ENCODE measurements at regions not wholly inside any gene's neighbourhood (a gene's known extent, or its start where the extent isn't known, plus 50 kb on each side); places are given as distances from the start of the nearest gene placed in this dataset.

DNA sequence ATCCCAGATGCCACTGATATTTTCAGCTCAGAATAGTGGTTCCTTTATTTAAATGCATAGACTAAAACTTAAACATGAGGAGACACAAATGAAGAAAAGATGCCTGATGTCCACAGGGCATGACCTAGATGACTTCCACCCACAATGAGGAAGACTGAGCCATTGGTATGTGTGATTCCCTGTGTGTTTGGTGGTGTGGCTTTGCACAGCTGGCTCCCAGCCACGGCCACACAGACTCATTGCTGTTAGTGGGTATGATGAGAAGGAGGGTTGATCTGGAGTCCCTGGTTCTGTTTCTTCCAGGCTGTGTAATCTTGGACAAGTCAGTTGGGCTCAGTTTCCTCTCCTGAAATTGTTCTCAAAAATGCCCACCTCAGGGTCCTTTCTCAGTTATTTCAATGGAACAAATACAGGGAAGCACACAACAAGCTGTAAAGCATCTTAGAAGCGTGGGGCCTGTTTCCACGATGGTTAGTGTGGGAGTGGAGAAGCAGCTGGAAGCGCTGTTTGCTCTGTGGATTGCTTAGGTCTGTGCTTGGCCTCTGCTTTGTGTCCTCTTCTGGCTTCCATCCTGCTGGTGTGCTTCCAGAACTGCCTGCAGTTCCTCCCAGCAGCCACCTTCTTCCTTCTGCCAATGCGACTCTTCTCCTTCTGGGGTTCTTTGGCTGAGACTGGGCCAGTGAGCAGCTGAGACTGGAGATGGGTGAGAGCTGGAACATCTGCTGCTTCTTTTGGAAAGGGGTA is 303.7 kb downstream of the BMPER start:
- 0% methylated on average over 5 of the region's 5 CpGs for WGBS (ENCODE audit: insufficient coverage, low coverage, missing lambda C conversion rate)
- no peak overlapping the region for H3K4me3 ChIP-seq
- ChIA-PET POLR2A (no interaction called here), CTCF (ENCODE audit: low intra/inter-chr PET ratio) (no interaction called here)
- H3K27ac ChIP-seq (ENCODE audit: extremely low read depth, low read depth, low read length), result no peak overlapping the region
- no peaks in the 10 kb centered on the region for H4K20me1 ChIP-seq (replicated peaks; ENCODE audit: control insufficient read depth, insufficient read depth, low read length)
- no peak overlapping the region for H3K9ac ChIP-seq (ENCODE audit: insufficient read depth in 1 of 2, low read depth in 2 of 2, low read length in 2 of 2)
- in situ Hi-C loops (cut with MboI) (no loop called here), intact Hi-C loops (cut with micrococcal nuclease) (no loop called here)
- no peak overlapping the region for H3K4me2 ChIP-seq (ENCODE audit: insufficient read depth, low read length)
- H3K36me3 ChIP-seq (ENCODE audit: control insufficient read depth, insufficient read depth, low read length), result no peaks in the 10 kb centered on the region
- H3K79me2 ChIP-seq (ENCODE audit: control insufficient read depth, insufficient read depth, low read length), result no peaks in the 10 kb centered on the region
- H2AFZ ChIP-seq (ENCODE audit: low read depth, low read length), result no peak overlapping the region
- H3K9me1 ChIP-seq (ENCODE audit: control insufficient read depth, insufficient read depth, low read length), result no peaks in the 10 kb centered on the region
- H3K27me3 ChIP-seq (ENCODE audit: control insufficient read depth in 2 of 2, insufficient read depth in 2 of 2, low read length in 2 of 2), result no peaks in the 10 kb centered on the region
- FAIRE-seq (no peak), DNase-seq (ENCODE audit: extremely low read depth in 1 of 4, low spot score in 3 of 4) (no peak), ATAC-seq (no peak)
- no peaks in the 10 kb centered on the region for H3K4me1 ChIP-seq (replicated peaks in 1 of 2; ENCODE audit: control insufficient read depth in 2 of 2, insufficient read depth in 2 of 2, low read length in 2 of 2)
- TF ChIP-seq HMG20A (CRISPR knock-in tag; conservative IDR thresholded peaks at IDR 0.05), result no peak
- TF ChIP-seq, protein P1, sequence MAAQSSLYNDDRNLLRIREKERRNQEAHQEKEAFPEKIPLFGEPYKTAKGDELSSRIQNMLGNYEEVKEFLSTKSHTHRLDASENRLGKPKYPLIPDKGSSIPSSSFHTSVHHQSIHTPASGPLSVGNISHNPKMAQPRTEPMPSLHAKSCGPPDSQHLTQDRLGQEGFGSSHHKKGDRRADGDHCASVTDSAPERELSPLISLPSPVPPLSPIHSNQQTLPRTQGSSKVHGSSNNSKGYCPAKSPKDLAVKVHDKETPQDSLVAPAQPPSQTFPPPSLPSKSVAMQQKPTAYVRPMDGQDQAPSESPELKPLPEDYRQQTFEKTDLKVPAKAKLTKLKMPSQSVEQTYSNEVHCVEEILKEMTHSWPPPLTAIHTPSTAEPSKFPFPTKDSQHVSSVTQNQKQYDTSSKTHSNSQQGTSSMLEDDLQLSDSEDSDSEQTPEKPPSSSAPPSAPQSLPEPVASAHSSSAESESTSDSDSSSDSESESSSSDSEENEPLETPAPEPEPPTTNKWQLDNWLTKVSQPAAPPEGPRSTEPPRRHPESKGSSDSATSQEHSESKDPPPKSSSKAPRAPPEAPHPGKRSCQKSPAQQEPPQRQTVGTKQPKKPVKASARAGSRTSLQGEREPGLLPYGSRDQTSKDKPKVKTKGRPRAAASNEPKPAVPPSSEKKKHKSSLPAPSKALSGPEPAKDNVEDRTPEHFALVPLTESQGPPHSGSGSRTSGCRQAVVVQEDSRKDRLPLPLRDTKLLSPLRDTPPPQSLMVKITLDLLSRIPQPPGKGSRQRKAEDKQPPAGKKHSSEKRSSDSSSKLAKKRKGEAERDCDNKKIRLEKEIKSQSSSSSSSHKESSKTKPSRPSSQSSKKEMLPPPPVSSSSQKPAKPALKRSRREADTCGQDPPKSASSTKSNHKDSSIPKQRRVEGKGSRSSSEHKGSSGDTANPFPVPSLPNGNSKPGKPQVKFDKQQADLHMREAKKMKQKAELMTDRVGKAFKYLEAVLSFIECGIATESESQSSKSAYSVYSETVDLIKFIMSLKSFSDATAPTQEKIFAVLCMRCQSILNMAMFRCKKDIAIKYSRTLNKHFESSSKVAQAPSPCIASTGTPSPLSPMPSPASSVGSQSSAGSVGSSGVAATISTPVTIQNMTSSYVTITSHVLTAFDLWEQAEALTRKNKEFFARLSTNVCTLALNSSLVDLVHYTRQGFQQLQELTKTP (IDR thresholded peaks at IDR 0.05; ENCODE audit: low read depth in 1 of 2, partially characterized antibody in 2 of 2), result no peak
- no peaks in the 10 kb centered on the region for H3K9me3 ChIP-seq (replicated peaks; ENCODE audit: control insufficient read depth, insufficient read depth, low read depth, low read length)
- no TSS peak for BruUV-seq (replicated peaks)
